Esophagus squamous epithelium (tissue), 5 donors: ENCODE measurements at regions not wholly inside any gene's neighbourhood (a gene's known extent, or its start where the extent isn't known, plus 50 kb on each side); places are given as distances from the start of the nearest gene placed in this dataset.

Source experiments
- DNase-seq: peaks from one replicate; lab custom pipeline; 2025; lab: John Stamatoyannopoulos, UW
- H3K27ac ChIP-seq, 4 donors: fragments of 200-600 bp; sonication (generic); one replicate each; pipeline ENCODE4 v1.5.1; 2016 to 2019; ENCODE audit warnings: mild to moderate bottlenecking in 1 of 4
- H3K27me3 ChIP-seq, 4 donors: fragments of 200-600 bp; sonication (generic); 1 replicate in 3 of 4; 2 replicates in 1 of 4; pipeline versions ENCODE4 v1.5.1 to v1.6.0; 2017 to 2021; ENCODE audit warnings: antibody characterized with exemption in 1 of 4
- H3K36me3 ChIP-seq, 3 donors: fragments of 200-600 bp; sonication (generic); one replicate each; pipeline ENCODE4 v1.5.1; 2016 to 2019
- H3K4me1 ChIP-seq, 3 donors: fragments of 200-600 bp; sonication (generic); one replicate each; pipeline ENCODE4 v1.5.1; 2017 to 2019
- H3K4me3 ChIP-seq, 4 donors: fragments of 200-600 bp; sonication (generic); 1 replicate in 3 of 4; 2 replicates in 1 of 4; pipeline ENCODE4 v1.5.1; 2016 to 2019; ENCODE audit warnings: mild to moderate bottlenecking in 2 of 4, moderate library complexity in 1 of 4
- H3K9me3 ChIP-seq, 3 donors: fragments of 200-600 bp; sonication (generic); one replicate each; pipeline ENCODE4 v1.5.1; 2016 to 2019
- CTCF ChIP-seq, 6 experiments: fragments of 450-650 bp in 4 of 6; fragments of 200-600 bp in 2 of 6; sonication (generic) in 2 of 6; IDR thresholded peaks; one replicate each; pipeline ENCODE4 v1.5.1; 2016 to 2019; ENCODE audit warnings: antibody characterized with exemption in 6 of 6, mild to moderate bottlenecking in 4 of 6, moderate library complexity in 4 of 6
- POLR2A ChIP-seq, 4 donors: fragments of 450-650 bp; IDR thresholded peaks; one replicate each; pipeline ENCODE4 v1.6.1; 2017; ENCODE audit warnings: antibody characterized with exemption in 4 of 4, mild to moderate bottlenecking in 4 of 4, moderate library complexity in 3 of 4
- WGBS, 2 donors: methylation state at CpG; one replicate each; pipeline ENCODE4 v1.1.5; 2018; 5-methylcytosine and 5-hydroxymethylcytosine counted together
- intact Hi-C: fragments of 100-400 bp; cut with DNase I; formaldehyde crosslinking; loops from one replicate; pipeline ENCODE4 v1.15.0; 2022
- donor health status: DM: yes; HTN: yes; CAD: no.

GRCh38 chr20:60816901-60817300 is 435.2 kb upstream of the CDH4 start:
- no peaks in the 10 kb centered on the region for H3K36me3 ChIP-seq
- peaks cover 0 to 4% (median 0%) of the 10 kb centered on the region in 4 donors for H3K27me3 ChIP-seq
- H3K4me1 ChIP-seq = no peaks in the 10 kb centered on the region
- H3K9me3 ChIP-seq = no peaks in the 10 kb centered on the region
- TF ChIP-seq POLR2A (IDR thresholded peaks at IDR 0.05) (no peak), CTCF (IDR thresholded peaks at IDR 0.05) (no peak)
- H3K4me3 ChIP-seq = no peak overlapping the region
- no peak overlapping the region for H3K27ac ChIP-seq
- no peak for DNase-seq
- WGBS, 2 donors = 79 to 100% methylated on average over 1 to 2 of the region's 2 CpGs
- intact Hi-C loops = no loop called here

- DNase-seq = no peak
- Histone ChIP-seq H3K36me3 (no peaks in the 10 kb centered on the region), H3K4me3 (no peak overlapping the region), H3K4me1 (no peaks in the 10 kb centered on the region), H3K27me3 (peaks cover 0 to 4% (median 0%) of the 10 kb centered on the region in 4 donors), H3K9me3 (no peaks in the 10 kb centered on the region), H3K27ac (no peak overlapping the region)
- 64 to 79% methylated on average over 4 of the region's 4 CpGs for WGBS, 2 donors
- intact Hi-C loops = no loop called here
- TF ChIP-seq CTCF (IDR thresholded peaks at IDR 0.05) (no peak), POLR2A (IDR thresholded peaks at IDR 0.05) (no peak)
Measured at GRCh38 chr20:60817891-60818290, 434.2 kb upstream of the CDH4 start.

- 19 to 27% methylated on average over 5 of the region's 5 CpGs for WGBS, 2 donors
- intact Hi-C loops = no loop called here
- no peak for DNase-seq
- TF ChIP-seq POLR2A (IDR thresholded peaks at IDR 0.05) (no peak), CTCF (IDR thresholded peaks at IDR 0.05) (no peak)
- no peak overlapping the region for H3K27ac ChIP-seq
- H3K36me3 ChIP-seq = no peaks in the 10 kb centered on the region
- no peaks in the 10 kb centered on the region for H3K4me1 ChIP-seq
- H3K9me3 ChIP-seq = no peaks in the 10 kb centered on the region
- no peak overlapping the region for H3K4me3 ChIP-seq
- H3K27me3 ChIP-seq = peaks cover 0 to 4% (median 0%) of the 10 kb centered on the region in 4 donors
Measured at GRCh38 chr20:60819511-60819910, 432.6 kb upstream of the CDH4 start.

- intact Hi-C loops = no loop called here
- Histone ChIP-seq H3K36me3 (no peaks in the 10 kb centered on the region), H3K4me3 (no peak overlapping the region), H3K27ac (no peak overlapping the region), H3K9me3 (no peaks in the 10 kb centered on the region), H3K4me1 (no peaks in the 10 kb centered on the region), H3K27me3 (peaks cover 0 to 4% (median 0%) of the 10 kb centered on the region in 4 donors)
- 52 to 54% methylated on average over 3 to 4 of the region's 4 CpGs for WGBS, 2 donors
- TF ChIP-seq POLR2A (IDR thresholded peaks at IDR 0.05) (no peak), CTCF (IDR thresholded peaks at IDR 0.05) (no peak)
- DNase-seq = no peak
Measured at GRCh38 chr20:60820149-60820548, 431.9 kb upstream of the CDH4 start.

GRCh38 chr20:60820918-60821317 is 431.1 kb upstream of the CDH4 start:
- Histone ChIP-seq H3K27ac (no peak overlapping the region), H3K36me3 (no peaks in the 10 kb centered on the region), H3K4me3 (no peak overlapping the region), H3K9me3 (no peaks in the 10 kb centered on the region), H3K4me1 (no peaks in the 10 kb centered on the region), H3K27me3 (peaks cover 0 to 4% (median 0%) of the 10 kb centered on the region in 4 donors)
- no peak for DNase-seq
- TF ChIP-seq CTCF (IDR thresholded peaks at IDR 0.05) (no peak), POLR2A (IDR thresholded peaks at IDR 0.05) (no peak)
- 45% methylated on average over 5 of the region's 5 CpGs for WGBS, 2 donors
- intact Hi-C loops = no loop called here
